ENCODE measurements at regions not wholly inside any gene's neighbourhood (a gene's known extent, or its start where the extent isn't known, plus 50 kb on each side); places are given as distances from the start of the nearest gene placed in this dataset.

DNA sequence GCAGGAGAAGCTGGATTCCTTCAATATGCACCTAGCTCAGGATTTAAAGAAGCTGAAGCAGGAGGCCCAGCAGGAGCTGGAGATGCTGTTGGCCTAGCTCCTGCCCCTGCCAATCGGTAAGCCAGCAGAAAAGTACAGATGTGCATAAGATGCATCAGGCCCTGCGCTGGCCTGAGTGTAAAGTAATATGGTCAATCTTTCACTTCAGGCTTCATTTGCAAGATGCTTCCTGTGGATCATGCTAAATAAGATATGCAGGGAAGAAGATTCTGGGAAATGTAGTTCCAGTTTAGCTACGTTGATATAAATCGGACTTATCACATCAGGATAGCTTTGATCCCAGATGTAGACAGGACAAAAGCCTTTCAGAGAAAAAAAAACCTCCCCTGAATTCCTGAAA, 100.3 kb downstream of the GJA1 start:
- TF ChIP-seq, protein P1, sequence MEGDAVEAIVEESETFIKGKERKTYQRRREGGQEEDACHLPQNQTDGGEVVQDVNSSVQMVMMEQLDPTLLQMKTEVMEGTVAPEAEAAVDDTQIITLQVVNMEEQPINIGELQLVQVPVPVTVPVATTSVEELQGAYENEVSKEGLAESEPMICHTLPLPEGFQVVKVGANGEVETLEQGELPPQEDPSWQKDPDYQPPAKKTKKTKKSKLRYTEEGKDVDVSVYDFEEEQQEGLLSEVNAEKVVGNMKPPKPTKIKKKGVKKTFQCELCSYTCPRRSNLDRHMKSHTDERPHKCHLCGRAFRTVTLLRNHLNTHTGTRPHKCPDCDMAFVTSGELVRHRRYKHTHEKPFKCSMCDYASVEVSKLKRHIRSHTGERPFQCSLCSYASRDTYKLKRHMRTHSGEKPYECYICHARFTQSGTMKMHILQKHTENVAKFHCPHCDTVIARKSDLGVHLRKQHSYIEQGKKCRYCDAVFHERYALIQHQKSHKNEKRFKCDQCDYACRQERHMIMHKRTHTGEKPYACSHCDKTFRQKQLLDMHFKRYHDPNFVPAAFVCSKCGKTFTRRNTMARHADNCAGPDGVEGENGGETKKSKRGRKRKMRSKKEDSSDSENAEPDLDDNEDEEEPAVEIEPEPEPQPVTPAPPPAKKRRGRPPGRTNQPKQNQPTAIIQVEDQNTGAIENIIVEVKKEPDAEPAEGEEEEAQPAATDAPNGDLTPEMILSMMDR (IDR thresholded peaks at IDR 0.05): no peak
- TF ChIP-seq EZH2 (IDR thresholded peaks at IDR 0.05): no peak

All from neural progenitor cell (in vitro differentiated cells).